Heart left ventricle (tissue), 16 donors: ENCODE measurements at regions not wholly inside any gene's neighbourhood (a gene's known extent, or its start where the extent isn't known, plus 50 kb on each side); places are given as distances from the start of the nearest gene placed in this dataset.

ENCODE experiments used
- ATAC-seq, 4 donors: fragments of 200-7000 bp; cut with Tn5 transposase; one replicate each; pipeline ENCODE4 v1.9.1; 2020 to 2022; ENCODE audit warnings: moderate library complexity in 4 of 4, mild to moderate bottlenecking in 3 of 4, moderate number of reproducible peaks in 1 of 4
- DNase-seq, 5 donors: peaks; one replicate each; pipeline ENCODE4 v3.0.0-alpha.2; 2020
- H3K27ac ChIP-seq, 12 donors: fragments of 200-600 bp; sonication (generic) in 4 of 12; one replicate each; pipeline versions ENCODE4 v1.5.0 to v1.8.0; 2016 to 2022; ENCODE audit warnings: mild to moderate bottlenecking in 2 of 12
- H3K27me3 ChIP-seq, 9 donors: fragments of 200-600 bp; sonication (generic) in 2 of 9; one replicate each; pipeline versions ENCODE4 v1.5.1 to v1.8.0; 2016 to 2022; ENCODE audit warnings: mild to moderate bottlenecking in 3 of 9
- H3K36me3 ChIP-seq, 9 donors: fragments of 200-600 bp; sonication (generic) in 2 of 9; one replicate each; pipeline versions ENCODE4 v1.5.0 to v1.8.0; 2018 to 2022; ENCODE audit warnings: mild to moderate bottlenecking in 2 of 9
- H3K4me1 ChIP-seq, 12 donors: fragments of 200-600 bp; sonication (generic) in 4 of 12; one replicate each; pipeline versions ENCODE4 v1.5.0 to v1.8.0; 2016 to 2022; ENCODE audit warnings: mild to moderate bottlenecking in 3 of 12
- H3K4me3 ChIP-seq, 12 donors: fragments of 200-600 bp; sonication (generic) in 4 of 12; one replicate each; pipeline versions ENCODE4 v1.5.0 to v1.8.0; 2017 to 2022; ENCODE audit warnings: mild to moderate bottlenecking in 9 of 12, moderate library complexity in 4 of 12
- H3K9me3 ChIP-seq, 12 donors: fragments of 200-600 bp; sonication (generic) in 4 of 12; one replicate each; pipeline versions ENCODE4 v1.5.0 to v1.8.0; 2016 to 2022; ENCODE audit warnings: mild to moderate bottlenecking in 1 of 12
- CTCF ChIP-seq, 12 donors: fragments of 200-600 bp; sonication (generic) in 4 of 12; IDR thresholded peaks; one replicate each; pipeline versions ENCODE4 v1.5.0 to v1.8.0; 2018 to 2022; ENCODE audit warnings: antibody characterized with exemption in 12 of 12, mild to moderate bottlenecking in 5 of 12
- POLR2A ChIP-seq, 2 donors: fragments of 450-650 bp; IDR thresholded peaks; one replicate each; pipeline ENCODE4 v1.6.1; 2017; ENCODE audit warnings: antibody characterized with exemption in 2 of 2, mild to moderate bottlenecking in 2 of 2, moderate library complexity in 2 of 2
- WGBS, 4 donors: extraction: QIAGEN DNeasy Blood & Tissue Kit in 2 of 4; methylation state at CpG; one replicate each; pipeline versions ENCODE4 v1.1.5 to v1.1.7; 2013 to 2018; 5-methylcytosine and 5-hydroxymethylcytosine counted together
- intact Hi-C, 10 donors: fragments of 100-400 bp; cut with DNase I; formaldehyde crosslinking; loops; one replicate each; pipeline versions ENCODE4 v1.11.1 to v1.14.2; 2022
- donor health status: ischemic (EF 13 %, LVEDD 7.1; RV severe dilation, severe dysfunction).
- donor health status: healthy with polysubstance abuse.
- donor health status: DM: no; HTN: yes; CAD: no.
- donor health status: DM: no; HTN: no; CAD: no.
- donor health status: ischemic (EF 25% LVEDD 6.9; RV normal size, moderate dysfunction).
- donor health status: ischemic (EF 25% LVEDD 5.7; RV mildly dilated, moderate dysfunction).
- donor health status: healthy.
- donor health status: DM: yes; HTN: yes; CAD: no.
- donor health status: ischemic (EF 35%, LVEDD 5.7; RV mildly dilated, moderate dysfunction).
- donor health status: nonischemic (EF 11% LVEDD 7.7; RV severe dilation, severe dysfunction).
- donor health status: DM: yes; HTN: yes; CAD: no.
- donor health status: PGD.
- donor health status: ischemic (EF 29% LVEDD 5.4; RV normal size, mild dysfunction).
- donor health status: nonischemic (EF 23%, LVEDD 6.1; RV moderate dilation, normal function).

- H3K36me3 ChIP-seq, result peaks cover 0 to 6% (median 0%) of the 10 kb centered on the region in 9 donors
- intact Hi-C loops, result no loop called here
- no peak for DNase-seq
- peaks cover 0 to 32% (median 12%) of the 10 kb centered on the region in 12 donors for H3K4me1 ChIP-seq
- 74 to 80% (median 78%) methylated on average over 6 to 13 of the region's 13 CpGs for WGBS, 4 donors
- no peak for TF ChIP-seq POLR2A (IDR thresholded peaks at IDR 0.05)
- no peak for TF ChIP-seq CTCF (IDR thresholded peaks at IDR 0.05)
- peak overlapping the region in 3 of 12 donors; percentile 42 to 82 (median 80) for H3K4me3 ChIP-seq
- peaks cover 0 to 6% (median 0%) of the 10 kb centered on the region in 12 donors for H3K9me3 ChIP-seq
- no peak for ATAC-seq
- peaks cover 0 to 46% (median 21%) of the 10 kb centered on the region in 9 donors for H3K27me3 ChIP-seq
- peak overlapping the region in 11 of 12 donors; percentile 73 to 100 (median 90) for H3K27ac ChIP-seq
Measured at GRCh38 chr20:62549029-62549428, 73.2 kb upstream of the GATA5 start.

DNA sequence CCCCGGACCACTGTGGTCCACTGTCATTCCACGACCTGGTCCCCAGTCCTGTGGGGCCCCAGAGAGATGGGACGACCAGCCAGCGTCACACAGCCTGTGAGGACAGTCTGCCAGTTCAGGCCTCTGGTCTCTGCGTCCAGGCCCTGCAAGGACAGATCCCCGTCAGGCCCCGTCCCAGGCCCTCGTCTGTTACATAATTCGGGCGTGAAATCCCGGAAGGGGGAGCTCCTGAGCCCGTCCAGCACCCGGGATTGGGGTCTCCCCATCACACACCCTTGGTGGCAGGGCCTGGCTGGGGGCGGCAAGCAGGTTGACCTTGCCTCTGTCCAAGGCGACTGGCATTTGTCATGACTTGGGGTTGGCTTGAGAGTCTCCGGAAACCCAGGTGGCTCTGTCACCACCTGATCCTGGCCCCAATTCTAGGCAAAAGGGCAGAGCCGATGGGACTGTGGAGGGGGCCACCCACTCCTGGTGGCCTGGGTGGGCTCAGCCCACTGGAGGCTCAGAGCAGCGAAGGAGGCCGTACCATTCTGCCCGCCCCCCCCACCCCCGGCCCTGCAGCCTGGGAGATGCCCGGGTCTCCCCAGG is 73.8 kb upstream of the GATA5 start:
- WGBS, 4 donors, result 27 to 41% (median 37%) methylated on average over 18 to 22 of the region's 22 CpGs
- intact Hi-C loops, result no loop called here
- ATAC-seq (peak; percentile 11 to 40 (median 26)), DNase-seq (peak in 4 of 5 donors; percentile 54 to 72 (median 66))
- peaks cover 0 to 50% (median 25%) of the 10 kb centered on the region in 9 donors for H3K27me3 ChIP-seq
- peak overlapping the region; percentile 73 to 100 (median 89) for H3K27ac ChIP-seq
- H3K36me3 ChIP-seq, result peaks cover 0 to 6% (median 0%) of the 10 kb centered on the region in 9 donors
- H3K4me3 ChIP-seq, result peak overlapping the region in 8 of 12 donors; percentile 16 to 83 (median 53)
- peaks cover 0 to 34% (median 12%) of the 10 kb centered on the region in 12 donors for H3K4me1 ChIP-seq
- TF ChIP-seq POLR2A (IDR thresholded peaks at IDR 0.05) (no peak), CTCF (IDR thresholded peaks at IDR 0.05) (peak in 5 of 12 donors; percentile 14 to 36 (median 22))
- H3K9me3 ChIP-seq, result peaks cover 0 to 4% (median 0%) of the 10 kb centered on the region in 12 donors

DNA sequence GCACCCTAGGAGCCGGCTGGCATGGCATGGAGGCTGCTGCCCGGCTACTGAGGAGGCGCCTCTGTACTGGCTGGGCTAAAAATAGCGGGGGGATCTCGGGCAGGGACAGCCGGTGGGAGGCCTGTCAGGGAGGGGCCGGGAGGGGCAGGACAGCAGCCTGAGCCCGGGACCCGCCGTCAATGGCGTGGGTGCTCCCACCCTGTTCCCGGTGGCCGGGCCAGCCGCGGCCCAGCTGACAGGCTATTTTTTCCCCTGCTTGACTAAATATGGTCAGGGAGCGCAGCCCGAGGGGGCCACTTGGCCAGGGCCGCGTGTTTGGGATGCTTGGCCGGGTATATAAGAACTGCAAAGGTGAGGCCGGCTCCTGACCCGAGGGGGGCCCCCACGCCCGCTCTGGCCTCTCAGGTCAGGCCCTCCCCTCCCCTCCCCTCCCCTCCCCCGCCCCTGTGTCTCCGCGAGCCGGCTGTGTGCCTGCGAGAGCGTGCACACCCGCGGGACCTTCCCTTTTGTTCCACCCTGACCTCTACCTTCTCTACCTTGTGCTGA is 74.4 kb upstream of the GATA5 start:
- TF ChIP-seq POLR2A (IDR thresholded peaks at IDR 0.05) (peak in 1 of 2 donors; percentile 28), CTCF (IDR thresholded peaks at IDR 0.05) (no peak)
- DNase-seq, result peak; percentile 87 to 94 (median 88)
- intact Hi-C loops, result no loop called here
- peak overlapping the region; percentile 48 to 93 (median 72) for H3K4me3 ChIP-seq
- H3K27ac ChIP-seq, result peak overlapping the region; percentile 73 to 100 (median 92)
- H3K36me3 ChIP-seq, result peaks cover 0 to 6% (median 0%) of the 10 kb centered on the region in 9 donors
- H3K27me3 ChIP-seq, result peaks cover 4 to 55% (median 26%) of the 10 kb centered on the region in 9 donors
- 1 to 5% (median 3%) methylated on average over 8 to 32 of the region's 32 CpGs for WGBS, 4 donors
- ATAC-seq, result peak; percentile 78 to 84 (median 82)
- H3K4me1 ChIP-seq, result peaks cover 0 to 39% (median 12%) of the 10 kb centered on the region in 12 donors
- H3K9me3 ChIP-seq, result no peaks in the 10 kb centered on the region
